ENCODE measurements at regions not wholly inside any gene's neighbourhood (a gene's known extent, or its start where the extent isn't known, plus 50 kb on each side); places are given as distances from the start of the nearest gene placed in this dataset.

DNA sequence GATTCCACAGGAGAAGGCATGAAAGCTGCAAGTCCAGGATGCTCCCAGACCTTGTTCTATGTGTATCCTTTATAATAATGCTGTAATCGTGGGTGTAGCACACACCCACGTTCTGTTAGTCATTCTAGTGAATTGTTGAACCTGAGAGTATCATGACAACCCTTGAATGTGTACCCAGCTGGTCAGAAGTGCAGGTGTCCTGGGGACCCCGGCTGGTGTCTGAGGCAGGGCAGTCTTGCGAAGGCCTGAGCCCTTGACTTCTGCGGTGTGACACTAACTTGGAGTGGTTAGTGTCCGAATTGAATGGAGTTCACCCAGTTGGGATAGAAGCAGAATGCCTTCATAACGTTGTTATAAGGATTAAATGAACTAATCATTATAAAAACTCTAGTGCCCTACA is 218.0 kb upstream of the TNRC6C start:
- DNase-seq, result no peak

- DNase-seq, result no peak
Observed at GRCh38 chr17:77741109-77741508, 217.4 kb upstream of the TNRC6C start.

GRCh38 chr17:77742579-77742978 is 215.9 kb upstream of the TNRC6C start:
- DNase-seq, result no peak

GRCh38 chr17:77744066-77744988 is 214.2 kb upstream of the TNRC6C start:
- no peak for DNase-seq

DNA sequence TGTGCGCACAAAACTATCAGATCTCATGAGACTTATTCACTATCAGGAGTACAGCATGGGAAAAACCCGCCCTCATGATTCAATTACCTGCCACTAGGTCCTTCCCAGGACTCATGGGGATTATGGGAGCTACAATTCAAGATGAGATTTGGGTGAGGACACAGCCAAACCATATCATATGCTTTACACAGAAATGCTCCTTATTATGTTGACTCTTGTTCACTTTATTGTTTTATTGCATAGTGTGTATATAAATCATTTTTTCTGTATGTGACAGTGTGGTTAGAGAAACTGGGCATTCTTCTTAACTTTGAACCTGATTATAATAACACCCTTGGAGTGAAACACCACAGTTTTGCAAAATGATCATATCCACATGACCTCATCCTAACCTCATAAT is 212.8 kb upstream of the TNRC6C start:
- DNase-seq, result no peak

DNA sequence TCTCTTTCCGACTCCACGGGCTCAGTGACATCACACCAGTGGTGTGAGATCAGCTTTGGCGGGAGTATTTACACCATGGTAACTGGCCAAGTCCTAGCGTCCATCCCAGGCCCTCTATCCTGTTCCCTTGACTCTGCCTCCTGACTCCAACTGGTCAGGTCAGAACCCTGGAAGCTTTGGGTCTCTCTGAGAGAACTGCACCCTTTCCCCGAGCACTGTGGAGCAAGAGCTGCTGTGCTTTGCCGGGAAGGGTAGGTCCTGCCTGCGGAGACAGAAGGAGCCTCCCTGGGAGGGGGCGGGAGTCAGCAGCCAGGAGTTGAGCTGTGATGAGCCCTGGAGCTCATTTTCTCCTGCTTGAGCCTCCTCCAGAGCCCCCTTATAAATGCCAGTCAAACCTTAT is 212.1 kb upstream of the TNRC6C start:
- DNase-seq, result no peak

- no peak for DNase-seq
Observed at GRCh38 chr17:77746896-77747554, 211.5 kb upstream of the TNRC6C start.

GRCh38 chr17:77748436-77748835 is 210.1 kb upstream of the TNRC6C start:
- DNase-seq, result no peak

GRCh38 chr17:77749321-77749751 is 209.2 kb upstream of the TNRC6C start:
- no peak for DNase-seq

- DNase-seq, result no peak
Observed at GRCh38 chr17:77749989-77750388, 208.5 kb upstream of the TNRC6C start.

GRCh38 chr17:77750427-77751043 is 208.0 kb upstream of the TNRC6C start:
- DNase-seq, result no peak

GRCh38 chr17:77753246-77753645 is 205.3 kb upstream of the TNRC6C start:
- DNase-seq, result no peak

DNA sequence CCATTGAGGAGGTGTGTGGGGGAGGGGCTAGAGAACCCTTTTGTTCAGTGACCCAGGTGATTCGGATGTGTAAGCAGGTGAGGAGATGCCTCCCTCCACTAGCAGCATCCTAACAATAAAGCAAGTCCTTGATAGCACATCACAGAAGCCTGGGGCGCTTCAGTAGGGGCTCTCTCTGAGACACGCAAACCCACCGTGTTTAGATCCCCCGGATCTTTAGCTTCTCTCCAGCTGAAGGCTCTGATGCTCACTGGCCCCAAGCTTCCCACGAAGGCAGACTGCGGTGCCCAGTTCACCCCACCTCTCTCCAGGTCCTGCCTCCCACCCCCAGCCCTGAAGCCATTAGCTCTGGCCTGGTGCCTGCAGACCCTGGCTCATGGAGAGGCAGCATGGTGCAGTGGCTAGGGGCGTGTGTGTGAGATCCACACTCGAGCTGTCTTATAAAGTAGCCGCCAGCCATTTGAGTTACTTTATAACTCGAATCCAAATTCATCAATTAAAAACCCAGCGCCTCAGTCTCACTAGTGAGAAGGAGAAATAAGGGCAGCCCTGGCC is 204.7 kb upstream of the TNRC6C start:
- no peak for DNase-seq

DNA sequence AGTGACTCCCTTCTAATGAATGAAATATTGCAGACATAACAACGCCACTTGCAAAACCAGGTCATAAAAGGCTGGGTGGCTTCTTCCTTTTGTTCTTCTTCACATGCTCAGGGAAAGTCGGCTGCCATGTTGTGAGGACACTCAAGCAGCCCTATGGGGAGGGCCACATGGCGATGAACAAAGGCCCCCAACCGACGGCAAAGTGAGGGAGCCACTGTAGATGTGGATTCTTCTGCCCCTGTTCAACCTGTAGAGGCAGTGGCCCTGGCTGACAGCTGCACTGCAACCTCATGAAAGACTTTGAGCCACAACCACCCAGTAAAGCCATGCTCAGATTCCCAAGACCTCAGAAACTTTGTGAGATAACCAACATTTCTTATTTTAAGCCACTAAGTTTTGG is 203.5 kb upstream of the TNRC6C start:
- no peak for DNase-seq

DNA sequence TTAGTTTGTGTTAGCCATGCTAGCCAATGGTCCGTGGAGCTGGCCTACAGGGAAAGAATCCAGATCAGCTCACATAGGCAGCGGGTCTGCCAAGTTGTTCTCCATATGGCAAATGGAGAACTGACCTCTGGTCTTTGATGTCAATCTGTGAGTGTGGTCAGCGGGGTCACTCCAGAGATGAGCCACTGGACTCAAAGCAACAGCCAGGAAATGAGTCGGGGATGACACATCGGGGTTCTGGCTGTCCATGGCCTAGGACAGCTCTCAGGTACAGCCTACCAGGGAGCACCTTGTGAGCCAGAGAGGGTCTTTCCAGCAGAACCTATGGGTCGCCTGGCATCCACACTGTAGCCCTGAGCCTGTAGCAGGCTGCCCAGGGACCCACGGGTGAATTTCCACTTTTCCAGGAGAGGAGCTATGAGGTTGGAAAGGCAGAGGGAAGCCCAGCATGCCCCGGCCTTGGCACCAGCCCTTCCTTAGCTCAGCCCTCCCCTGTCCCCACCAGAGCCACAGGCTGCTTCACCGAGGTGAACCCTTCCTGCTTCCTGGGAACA is 203.0 kb upstream of the TNRC6C start:
- no peak for DNase-seq

DNA sequence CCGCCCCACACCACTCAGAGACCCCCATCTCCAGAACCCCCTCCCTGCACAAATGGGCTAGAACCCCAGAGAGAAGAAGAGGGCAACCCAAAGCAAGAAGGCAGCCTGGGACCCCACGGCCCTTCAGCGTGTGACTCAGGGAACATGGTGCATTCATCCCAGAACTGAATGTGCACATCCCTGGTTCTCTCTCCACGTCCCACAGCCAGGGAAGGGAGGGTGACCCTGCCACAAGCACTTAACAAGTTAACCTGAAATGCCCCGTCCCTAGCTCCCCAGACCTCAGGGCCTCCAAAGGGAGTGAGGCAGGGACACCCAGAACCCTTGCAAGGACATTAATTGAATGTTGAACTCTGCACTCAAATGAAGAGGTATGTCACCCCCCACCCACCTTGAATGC is 202.5 kb upstream of the TNRC6C start:
- no peak for DNase-seq

DNA sequence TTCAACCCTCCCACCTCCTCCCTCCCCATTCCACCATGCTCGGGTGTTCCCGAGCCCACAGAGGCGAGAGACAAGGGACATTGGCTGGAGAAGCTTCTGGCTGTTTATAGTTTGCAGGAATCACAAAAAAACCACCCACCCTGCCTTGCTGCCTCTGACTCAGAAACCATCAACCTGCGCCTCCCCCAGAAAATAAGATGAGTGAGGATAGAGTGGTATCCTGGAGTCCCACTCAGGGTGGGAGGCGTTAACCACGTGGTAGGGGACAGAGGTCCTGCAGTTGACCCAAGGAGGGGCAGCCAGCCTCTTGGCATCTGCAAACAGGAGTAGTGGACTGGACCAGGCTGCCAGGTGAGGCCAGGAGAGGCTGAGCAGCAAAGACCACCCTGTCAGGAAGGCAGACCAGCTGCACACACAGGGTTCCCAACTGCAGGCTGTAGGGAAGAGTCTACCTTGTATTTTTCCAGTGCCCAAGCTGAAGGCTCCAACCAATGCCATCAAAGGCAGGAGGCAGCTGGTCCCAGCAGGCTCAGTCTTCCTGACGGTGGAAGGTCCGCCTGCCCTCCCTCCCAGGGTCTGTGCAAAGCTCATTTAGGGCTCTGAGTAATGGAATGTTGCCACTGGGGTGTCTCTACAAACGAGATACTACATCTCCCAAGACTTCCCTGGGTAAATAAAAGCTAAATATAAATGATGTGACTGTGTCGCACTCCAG is 201.5 kb upstream of the TNRC6C start:
- DNase-seq, result no peak

- no peak for DNase-seq
Observed at GRCh38 chr17:77757561-77757898, 201.0 kb upstream of the TNRC6C start.

GRCh38 chr17:77763023-77763422 is 195.5 kb upstream of the TNRC6C start:
- no peak for DNase-seq

DNA sequence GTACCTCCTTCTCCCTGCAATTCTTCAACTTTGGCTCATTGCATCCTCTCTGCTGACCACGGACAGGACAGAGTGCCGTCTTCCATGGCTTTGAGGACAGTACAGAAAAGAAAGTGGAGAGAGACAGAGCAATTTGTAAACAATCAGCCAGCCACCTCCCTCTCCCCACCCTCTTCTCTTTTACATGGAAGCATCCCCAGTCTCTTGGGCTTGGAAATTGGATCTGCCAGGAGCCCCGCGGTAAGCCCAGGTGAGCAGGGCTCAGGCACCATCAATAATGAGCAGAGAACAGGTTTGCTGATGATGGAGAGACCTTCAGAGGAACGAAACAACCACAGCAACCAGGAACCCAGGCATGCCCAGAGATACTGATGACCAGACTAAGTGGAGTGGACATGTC is 194.9 kb upstream of the TNRC6C start:
- DNase-seq, result no peak

GRCh38 chr17:77765292-77765691 is 193.2 kb upstream of the TNRC6C start:
- DNase-seq, result no peak

- no peak for DNase-seq
Observed at GRCh38 chr17:77767148-77767547, 191.4 kb upstream of the TNRC6C start.
